ENCODE measurements at regions not wholly inside any gene's neighbourhood (a gene's known extent, or its start where the extent isn't known, plus 50 kb on each side); places are given as distances from the start of the nearest gene placed in this dataset.

GRCh38 chr10:9877978-9878377 is 1139.7 kb upstream of the CELF2 start:
- DNase-seq (ENCODE audit: low read depth) = no peak
- Histone ChIP-seq H3K36me3 (ENCODE audit: control insufficient read depth, insufficient read depth, low read length) (no peaks in the 10 kb centered on the region), H3K4me3 (ENCODE audit: low read depth, low read length) (no peak overlapping the region), H3K27me3 (ENCODE audit: control insufficient read depth, insufficient read depth, low read length) (no peaks in the 10 kb centered on the region)
- TF ChIP-seq, protein P1, sequence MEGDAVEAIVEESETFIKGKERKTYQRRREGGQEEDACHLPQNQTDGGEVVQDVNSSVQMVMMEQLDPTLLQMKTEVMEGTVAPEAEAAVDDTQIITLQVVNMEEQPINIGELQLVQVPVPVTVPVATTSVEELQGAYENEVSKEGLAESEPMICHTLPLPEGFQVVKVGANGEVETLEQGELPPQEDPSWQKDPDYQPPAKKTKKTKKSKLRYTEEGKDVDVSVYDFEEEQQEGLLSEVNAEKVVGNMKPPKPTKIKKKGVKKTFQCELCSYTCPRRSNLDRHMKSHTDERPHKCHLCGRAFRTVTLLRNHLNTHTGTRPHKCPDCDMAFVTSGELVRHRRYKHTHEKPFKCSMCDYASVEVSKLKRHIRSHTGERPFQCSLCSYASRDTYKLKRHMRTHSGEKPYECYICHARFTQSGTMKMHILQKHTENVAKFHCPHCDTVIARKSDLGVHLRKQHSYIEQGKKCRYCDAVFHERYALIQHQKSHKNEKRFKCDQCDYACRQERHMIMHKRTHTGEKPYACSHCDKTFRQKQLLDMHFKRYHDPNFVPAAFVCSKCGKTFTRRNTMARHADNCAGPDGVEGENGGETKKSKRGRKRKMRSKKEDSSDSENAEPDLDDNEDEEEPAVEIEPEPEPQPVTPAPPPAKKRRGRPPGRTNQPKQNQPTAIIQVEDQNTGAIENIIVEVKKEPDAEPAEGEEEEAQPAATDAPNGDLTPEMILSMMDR (IDR thresholded peaks at IDR 0.05; ENCODE audit: insufficient read depth, low read length, poor library complexity, severe bottlenecking) = no peak

- no peaks in the 10 kb centered on the region for H3K36me3 ChIP-seq (ENCODE audit: control insufficient read depth, insufficient read depth, low read length)
- DNase-seq (ENCODE audit: low read depth) = no peak
- TF ChIP-seq, protein P1 (IDR thresholded peaks at IDR 0.05; ENCODE audit: insufficient read depth, low read length, poor library complexity, severe bottlenecking) = no peak
- H3K4me3 ChIP-seq (ENCODE audit: low read depth, low read length) = no peak overlapping the region
- no peaks in the 10 kb centered on the region for H3K27me3 ChIP-seq (ENCODE audit: control insufficient read depth, insufficient read depth, low read length)
These were observed 1139.3 kb upstream of the CELF2 start for GRCh38 chr10:9878383-9878782.

GRCh38 chr10:9885761-9886160 is 1131.9 kb upstream of the CELF2 start:
- TF ChIP-seq, protein P1 (IDR thresholded peaks at IDR 0.05; ENCODE audit: insufficient read depth, low read length, poor library complexity, severe bottlenecking) = no peak
- no peaks in the 10 kb centered on the region for H3K36me3 ChIP-seq (ENCODE audit: control insufficient read depth, insufficient read depth, low read length)
- H3K27me3 ChIP-seq (ENCODE audit: control insufficient read depth, insufficient read depth, low read length) = no peaks in the 10 kb centered on the region
- no peak overlapping the region for H3K4me3 ChIP-seq (ENCODE audit: low read depth, low read length)
- no peak for DNase-seq (ENCODE audit: low read depth)

GRCh38 chr10:9886772-9887171 is 1130.9 kb upstream of the CELF2 start:
- TF ChIP-seq, protein P1 (IDR thresholded peaks at IDR 0.05; ENCODE audit: insufficient read depth, low read length, poor library complexity, severe bottlenecking) = no peak
- Histone ChIP-seq H3K36me3 (ENCODE audit: control insufficient read depth, insufficient read depth, low read length) (no peaks in the 10 kb centered on the region), H3K27me3 (ENCODE audit: control insufficient read depth, insufficient read depth, low read length) (no peaks in the 10 kb centered on the region), H3K4me3 (ENCODE audit: low read depth, low read length) (no peak overlapping the region)
- no peak for DNase-seq (ENCODE audit: low read depth)

GRCh38 chr10:9895453-9895852 is 1122.2 kb upstream of the CELF2 start:
- TF ChIP-seq, protein P1 (IDR thresholded peaks at IDR 0.05; ENCODE audit: insufficient read depth, low read length, poor library complexity, severe bottlenecking) = no peak
- no peak for DNase-seq (ENCODE audit: low read depth)
- Histone ChIP-seq H3K36me3 (ENCODE audit: control insufficient read depth, insufficient read depth, low read length) (no peaks in the 10 kb centered on the region), H3K27me3 (ENCODE audit: control insufficient read depth, insufficient read depth, low read length) (no peaks in the 10 kb centered on the region), H3K4me3 (ENCODE audit: low read depth, low read length) (no peak overlapping the region)

- DNase-seq (ENCODE audit: low read depth) = no peak
- H3K4me3 ChIP-seq (ENCODE audit: low read depth, low read length) = no peak overlapping the region
- TF ChIP-seq, protein P1 (IDR thresholded peaks at IDR 0.05; ENCODE audit: insufficient read depth, low read length, poor library complexity, severe bottlenecking) = no peak
- H3K27me3 ChIP-seq (ENCODE audit: control insufficient read depth, insufficient read depth, low read length) = no peaks in the 10 kb centered on the region
- H3K36me3 ChIP-seq (ENCODE audit: control insufficient read depth, insufficient read depth, low read length) = no peaks in the 10 kb centered on the region
These were observed 1121.7 kb upstream of the CELF2 start for GRCh38 chr10:9895981-9896380.

Data from kidney epithelial cell (primary cell).